A673 (cell line): ENCODE measurements at regions not wholly inside any gene's neighbourhood (a gene's known extent, or its start where the extent isn't known, plus 50 kb on each side); places are given as distances from the start of the nearest gene placed in this dataset.

Source experiments
- EZH2 ChIP-seq: fragments of 200-600 bp; sonication (generic); IDR thresholded peaks from 2 replicates; pipeline ENCODE4 v1.6.1; 2017; ENCODE audit warnings: borderline replicate concordance, low read depth, mild to moderate bottlenecking, mixed read lengths, antibody characterized with exemption, low read length; ENCODE audit not compliant: poor library complexity, severe bottlenecking
- TF ChIP-seq, protein P1 (sequence below): fragments of 300-800, 200-600 bp; sonication (generic); conservative IDR thresholded peaks from 2 replicates; pipeline ENCODE4 v1.5.1; 2017; ENCODE audit warnings: low read depth, mild to moderate bottlenecking, antibody characterized with exemption, low read length, moderate library complexity, mixed read lengths

DNA sequence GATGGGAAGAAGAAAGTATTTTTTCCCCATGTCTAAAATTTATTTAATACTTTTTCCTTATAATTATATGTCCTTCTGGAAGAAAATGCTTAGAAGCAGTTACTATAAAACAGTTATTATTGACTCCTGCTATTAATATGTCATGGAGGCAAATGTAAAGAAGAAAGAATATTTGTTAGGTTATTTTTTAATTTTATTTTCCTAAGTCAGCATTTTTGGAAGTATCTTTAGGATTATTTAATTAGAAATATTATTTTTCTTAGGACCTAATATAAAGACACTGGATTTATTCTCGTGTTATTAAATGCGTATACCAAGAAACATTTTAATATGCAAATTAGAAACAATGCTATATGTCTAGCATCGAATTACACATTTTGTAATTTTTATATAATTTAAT, 687.7 kb downstream of the TRAM1L1 start:
- no peak for TF ChIP-seq EZH2
- TF ChIP-seq, protein P1, sequence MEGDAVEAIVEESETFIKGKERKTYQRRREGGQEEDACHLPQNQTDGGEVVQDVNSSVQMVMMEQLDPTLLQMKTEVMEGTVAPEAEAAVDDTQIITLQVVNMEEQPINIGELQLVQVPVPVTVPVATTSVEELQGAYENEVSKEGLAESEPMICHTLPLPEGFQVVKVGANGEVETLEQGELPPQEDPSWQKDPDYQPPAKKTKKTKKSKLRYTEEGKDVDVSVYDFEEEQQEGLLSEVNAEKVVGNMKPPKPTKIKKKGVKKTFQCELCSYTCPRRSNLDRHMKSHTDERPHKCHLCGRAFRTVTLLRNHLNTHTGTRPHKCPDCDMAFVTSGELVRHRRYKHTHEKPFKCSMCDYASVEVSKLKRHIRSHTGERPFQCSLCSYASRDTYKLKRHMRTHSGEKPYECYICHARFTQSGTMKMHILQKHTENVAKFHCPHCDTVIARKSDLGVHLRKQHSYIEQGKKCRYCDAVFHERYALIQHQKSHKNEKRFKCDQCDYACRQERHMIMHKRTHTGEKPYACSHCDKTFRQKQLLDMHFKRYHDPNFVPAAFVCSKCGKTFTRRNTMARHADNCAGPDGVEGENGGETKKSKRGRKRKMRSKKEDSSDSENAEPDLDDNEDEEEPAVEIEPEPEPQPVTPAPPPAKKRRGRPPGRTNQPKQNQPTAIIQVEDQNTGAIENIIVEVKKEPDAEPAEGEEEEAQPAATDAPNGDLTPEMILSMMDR: no peak
